ENCODE measurements at regions not wholly inside any gene's neighbourhood (a gene's known extent, or its start where the extent isn't known, plus 50 kb on each side); places are given as distances from the start of the nearest gene placed in this dataset.
"Not testable (repeated sequence)": the region's sequence is repeated elsewhere in the genome, so short reads cannot be mapped to it uniquely, and the experiment has no call there.

GRCh38 chr7:63570386-63571115, 428.1 kb upstream of the ZNF722 start:
- WGBS, 2 donors, result 73 to 77% methylated on average over 15 of the region's 15 CpGs
- H3K4me1 ChIP-seq; ATAC-seq (ENCODE audit: low FRiP score in 2 of 2); DNase-seq; H3K27ac ChIP-seq; H3K4me3 ChIP-seq; H3K36me3 ChIP-seq; H3K27me3 ChIP-seq: not testable (repeated sequence)
- peaks cover 0 to 35% (median 8%) of the 10 kb centered on the region in 4 donors for H3K9me3 ChIP-seq

- not testable (repeated sequence) for H3K27ac ChIP-seq; H3K4me1 ChIP-seq; H3K27me3 ChIP-seq; ATAC-seq (ENCODE audit: low FRiP score in 2 of 2); H3K4me3 ChIP-seq; H3K36me3 ChIP-seq
- H3K9me3 ChIP-seq, result peaks cover 0 to 43% (median 14%) of the 10 kb centered on the region in 4 donors
- peak in 1 of 2 donors; percentile 78 for DNase-seq
- WGBS, 2 donors, result 88 to 91% methylated on average over 10 of the region's 28 CpGs
Measured at GRCh38 chr7:63572196-63572595, 426.5 kb upstream of the ZNF722 start.

GRCh38 chr7:63572956-63573355, 425.7 kb upstream of the ZNF722 start:
- peaks cover 0 to 43% (median 15%) of the 10 kb centered on the region in 4 donors for H3K9me3 ChIP-seq
- not testable (repeated sequence) for H3K4me3 ChIP-seq; H3K4me1 ChIP-seq; H3K36me3 ChIP-seq; H3K27me3 ChIP-seq; H3K27ac ChIP-seq; ATAC-seq (ENCODE audit: low FRiP score in 2 of 2)
- 83 to 88% methylated on average over 13 to 15 of the region's 23 CpGs for WGBS, 2 donors
- DNase-seq, result peak in 1 of 2 donors; percentile 82

- not testable (repeated sequence) for H3K4me1 ChIP-seq; H3K4me3 ChIP-seq; H3K27me3 ChIP-seq; H3K27ac ChIP-seq; ATAC-seq (ENCODE audit: low FRiP score in 2 of 2); DNase-seq; H3K36me3 ChIP-seq
- 57 to 87% methylated on average over 4 to 10 of the region's 10 CpGs for WGBS, 2 donors
- H3K9me3 ChIP-seq, result peaks cover 0 to 43% (median 16%) of the 10 kb centered on the region in 4 donors
Measured at GRCh38 chr7:63573412-63573811, 425.2 kb upstream of the ZNF722 start.

- DNase-seq; H3K4me3 ChIP-seq; ATAC-seq (ENCODE audit: low FRiP score in 2 of 2); H3K36me3 ChIP-seq; H3K27me3 ChIP-seq; H3K27ac ChIP-seq; H3K4me1 ChIP-seq: not testable (repeated sequence)
- WGBS, 2 donors, result 76 to 82% methylated on average over 10 of the region's 10 CpGs
- H3K9me3 ChIP-seq, result peaks cover 0 to 50% (median 17%) of the 10 kb centered on the region in 4 donors
Measured at GRCh38 chr7:63576421-63576820, 422.2 kb upstream of the ZNF722 start.

- H3K4me1 ChIP-seq; ATAC-seq (ENCODE audit: low FRiP score in 2 of 2); H3K27me3 ChIP-seq; DNase-seq; H3K27ac ChIP-seq; H3K4me3 ChIP-seq; H3K36me3 ChIP-seq: not testable (repeated sequence)
- H3K9me3 ChIP-seq, result peaks cover 0 to 52% (median 17%) of the 10 kb centered on the region in 4 donors
- 73 to 85% methylated on average over 2 to 4 of the region's 5 CpGs for WGBS, 2 donors
Measured at GRCh38 chr7:63577066-63577465, 421.6 kb upstream of the ZNF722 start.

GRCh38 chr7:63580045-63580444, 418.6 kb upstream of the ZNF722 start:
- ATAC-seq (ENCODE audit: low FRiP score in 2 of 2) (peak in 1 of 2 donors; percentile 2), DNase-seq (peak in 1 of 2 donors; percentile 52)
- H3K36me3 ChIP-seq, H3K27ac ChIP-seq, H3K4me3 ChIP-seq, H3K27me3 ChIP-seq, H3K4me1 ChIP-seq: not testable (repeated sequence)
- peaks cover 0 to 48% (median 15%) of the 10 kb centered on the region in 4 donors for H3K9me3 ChIP-seq
- 71 to 75% methylated on average over 5 to 9 of the region's 12 CpGs for WGBS, 2 donors

- DNase-seq, result peak in 1 of 2 donors; percentile 82
- not testable (repeated sequence) for H3K4me3 ChIP-seq, H3K27me3 ChIP-seq, H3K27ac ChIP-seq, H3K36me3 ChIP-seq, H3K4me1 ChIP-seq
- WGBS, 2 donors, result 88 to 90% methylated on average over 20 to 26 of the region's 28 CpGs
- ATAC-seq (ENCODE audit: low FRiP score in 2 of 2), result peak; percentile 36 to 61
- H3K9me3 ChIP-seq, result peaks cover 0 to 46% (median 15%) of the 10 kb centered on the region in 4 donors
Measured at GRCh38 chr7:63580536-63581300, 417.9 kb upstream of the ZNF722 start.

GRCh38 chr7:63582771-63583170, 415.9 kb upstream of the ZNF722 start:
- ATAC-seq (ENCODE audit: low FRiP score in 2 of 2), result peak in 1 of 2 donors; percentile 4
- 93 to 98% methylated on average over 4 to 12 of the region's 12 CpGs for WGBS, 2 donors
- H3K27ac ChIP-seq, H3K4me1 ChIP-seq, H3K4me3 ChIP-seq, H3K27me3 ChIP-seq, H3K36me3 ChIP-seq: not testable (repeated sequence)
- peaks cover 0 to 29% (median 7%) of the 10 kb centered on the region in 4 donors for H3K9me3 ChIP-seq
- DNase-seq, result peak in 1 of 2 donors; percentile 72

GRCh38 chr7:63587151-63587853, 411.3 kb upstream of the ZNF722 start:
- H3K9me3 ChIP-seq; H3K27ac ChIP-seq; H3K36me3 ChIP-seq; ATAC-seq (ENCODE audit: low FRiP score in 2 of 2); DNase-seq; H3K27me3 ChIP-seq; H3K4me3 ChIP-seq; H3K4me1 ChIP-seq: not testable (repeated sequence)
- 68 to 83% methylated on average over 2 to 3 of the region's 11 CpGs for WGBS, 2 donors

- H3K4me1 ChIP-seq, H3K27ac ChIP-seq, DNase-seq, H3K4me3 ChIP-seq, H3K27me3 ChIP-seq, H3K9me3 ChIP-seq, H3K36me3 ChIP-seq: not testable (repeated sequence)
- WGBS, 2 donors, result no CpG with 5 or more reads among the region's 11 CpGs
- peak; percentile 15 to 38 for ATAC-seq (ENCODE audit: low FRiP score in 2 of 2)
Measured at GRCh38 chr7:63591249-63591648, 407.4 kb upstream of the ZNF722 start.

- H3K27me3 ChIP-seq, H3K4me1 ChIP-seq, H3K36me3 ChIP-seq, H3K4me3 ChIP-seq, H3K27ac ChIP-seq, H3K9me3 ChIP-seq: not testable (repeated sequence)
- WGBS, 2 donors, result no CpG with 5 or more reads among the region's 4 CpGs
- ATAC-seq (ENCODE audit: low FRiP score in 2 of 2) (peak in 1 of 2 donors; percentile 49), DNase-seq (peak in 1 of 2 donors; percentile 10)
Measured at GRCh38 chr7:63603812-63604211, 394.8 kb upstream of the ZNF722 start.
